ENCODE measurements at regions not wholly inside any gene's neighbourhood (a gene's known extent, or its start where the extent isn't known, plus 50 kb on each side); places are given as distances from the start of the nearest gene placed in this dataset.

DNA sequence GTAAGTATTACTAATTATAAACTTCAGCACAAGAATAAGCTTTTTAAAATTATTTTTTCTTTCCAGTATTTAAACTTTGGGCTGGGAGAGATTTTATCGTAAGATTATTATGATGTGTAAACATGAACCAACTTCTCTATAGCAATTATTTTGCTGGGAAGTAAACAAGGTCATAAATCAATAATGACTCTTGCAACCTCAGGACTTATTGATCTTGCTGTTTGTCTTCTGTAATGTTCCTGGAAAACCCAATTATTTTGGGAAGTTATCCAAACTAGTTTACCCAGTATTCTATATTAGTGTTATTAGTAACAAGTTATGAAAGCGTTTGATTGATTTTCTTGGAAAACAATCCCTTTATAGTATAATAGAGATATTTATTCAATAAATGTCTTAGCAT lies 174.9 kb downstream of the PPP1R2C start:
- TF ChIP-seq, protein P1, sequence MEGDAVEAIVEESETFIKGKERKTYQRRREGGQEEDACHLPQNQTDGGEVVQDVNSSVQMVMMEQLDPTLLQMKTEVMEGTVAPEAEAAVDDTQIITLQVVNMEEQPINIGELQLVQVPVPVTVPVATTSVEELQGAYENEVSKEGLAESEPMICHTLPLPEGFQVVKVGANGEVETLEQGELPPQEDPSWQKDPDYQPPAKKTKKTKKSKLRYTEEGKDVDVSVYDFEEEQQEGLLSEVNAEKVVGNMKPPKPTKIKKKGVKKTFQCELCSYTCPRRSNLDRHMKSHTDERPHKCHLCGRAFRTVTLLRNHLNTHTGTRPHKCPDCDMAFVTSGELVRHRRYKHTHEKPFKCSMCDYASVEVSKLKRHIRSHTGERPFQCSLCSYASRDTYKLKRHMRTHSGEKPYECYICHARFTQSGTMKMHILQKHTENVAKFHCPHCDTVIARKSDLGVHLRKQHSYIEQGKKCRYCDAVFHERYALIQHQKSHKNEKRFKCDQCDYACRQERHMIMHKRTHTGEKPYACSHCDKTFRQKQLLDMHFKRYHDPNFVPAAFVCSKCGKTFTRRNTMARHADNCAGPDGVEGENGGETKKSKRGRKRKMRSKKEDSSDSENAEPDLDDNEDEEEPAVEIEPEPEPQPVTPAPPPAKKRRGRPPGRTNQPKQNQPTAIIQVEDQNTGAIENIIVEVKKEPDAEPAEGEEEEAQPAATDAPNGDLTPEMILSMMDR (IDR thresholded peaks at IDR 0.05; ENCODE audit: insufficient read depth, low read length, poor library complexity, severe bottlenecking), result no peak
- no peak for TF ChIP-seq EZH2phosphoT487 (conservative IDR thresholded peaks at IDR 0.05; ENCODE audit: low read length)

Measured in SU-DHL-6 (cell line).